NCI-H2196 treated with DMSO at 0.1 percent for 48 hours (cell line): ENCODE measurements at regions not wholly inside any gene's neighbourhood (a gene's known extent, or its start where the extent isn't known, plus 50 kb on each side); places are given as distances from the start of the nearest gene placed in this dataset.
"Not testable (repeated sequence)": the region's sequence is repeated elsewhere in the genome, so short reads cannot be mapped to it uniquely, and the experiment has no call there.

Experiments
- DNase-seq: peaks from one replicate; lab custom pipeline; 2025; ENCODE audit not compliant: unreplicated experiment; lab: John Stamatoyannopoulos, UW

- no peak for DNase-seq
Observed at GRCh38 chr3:13195374-13195773, 122.1 kb upstream of the IQSEC1 start.

- no peak for DNase-seq
Observed at GRCh38 chr3:13194285-13195209, 121.3 kb upstream of the IQSEC1 start.

- peak; percentile 15 for DNase-seq
Observed at GRCh38 chr3:13193320-13194284, 120.4 kb upstream of the IQSEC1 start.

DNA sequence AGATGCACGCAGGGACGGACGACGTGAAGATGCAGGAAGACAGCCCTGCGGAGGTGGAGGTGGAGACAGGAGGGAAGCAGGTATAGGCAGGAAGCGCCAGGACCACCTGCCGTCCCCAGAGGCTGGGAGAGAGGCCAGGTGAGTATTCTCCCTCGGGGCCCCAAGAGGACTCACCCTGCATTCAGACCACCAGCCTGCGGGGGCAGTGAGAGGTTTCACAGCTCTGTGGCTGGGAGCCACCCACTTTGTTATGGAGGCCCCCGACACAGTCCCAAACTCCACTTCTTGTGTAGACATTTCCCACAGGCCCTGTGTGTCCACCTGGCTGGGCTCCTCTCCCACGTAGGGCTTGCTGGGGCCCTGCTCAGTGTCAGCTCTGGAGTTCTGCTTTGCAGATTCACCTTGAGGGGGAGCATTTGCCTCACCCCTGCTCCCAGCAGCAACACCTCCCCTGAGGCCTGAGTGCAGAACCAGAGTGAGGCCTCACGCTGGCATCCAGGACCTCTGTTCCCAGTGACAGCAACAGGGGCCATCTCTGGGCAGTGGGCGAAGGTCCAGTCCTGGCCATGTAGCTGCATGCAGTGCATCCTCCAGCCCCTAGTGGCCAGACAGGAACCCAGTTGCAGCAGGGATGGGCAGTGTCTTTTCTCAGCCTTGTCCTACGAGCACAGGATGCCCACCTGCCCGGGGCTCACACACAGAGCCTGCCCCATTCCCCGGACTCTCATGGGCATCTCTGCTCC is 119.4 kb upstream of the IQSEC1 start:
- DNase-seq = no peak

DNA sequence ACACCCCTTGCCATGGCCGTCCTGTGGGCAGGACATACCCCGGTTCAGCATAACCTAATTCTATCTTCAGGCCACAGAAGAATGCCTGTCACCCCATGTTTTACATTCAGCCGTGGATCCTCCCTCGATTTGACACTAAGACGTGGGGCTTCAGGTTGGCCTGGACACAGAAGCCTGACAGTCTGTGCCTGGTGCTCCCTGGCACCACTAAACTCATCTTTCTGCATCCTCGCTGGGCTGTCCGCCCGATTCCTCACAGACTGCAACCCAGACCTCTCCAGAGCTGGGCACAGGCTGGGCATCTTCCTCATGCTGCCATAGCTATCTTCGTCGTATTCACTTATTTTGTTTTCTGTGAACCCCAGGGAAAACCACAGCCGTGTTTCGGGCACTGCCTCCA is 117.8 kb upstream of the IQSEC1 start:
- no peak for DNase-seq

DNA sequence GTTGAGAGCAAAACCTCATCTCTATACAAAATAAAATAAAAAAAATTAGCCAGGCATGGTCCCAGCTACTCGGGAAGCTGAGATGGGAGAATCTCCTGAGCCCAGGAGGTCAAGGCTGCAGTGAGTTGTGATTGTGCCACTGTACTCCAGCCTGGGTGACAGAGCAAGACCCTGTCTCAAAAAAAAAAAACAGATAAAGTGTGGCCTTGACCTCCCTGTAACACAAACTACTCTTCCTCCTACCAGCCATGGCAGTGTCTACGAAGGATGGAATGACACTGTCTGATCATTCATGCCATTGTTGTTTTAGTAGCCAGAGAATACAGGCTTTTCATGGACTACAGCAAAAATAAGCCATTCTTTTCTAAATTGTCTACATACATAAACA is 117.1 kb upstream of the IQSEC1 start:
- DNase-seq = no peak

- no peak for DNase-seq
Observed at GRCh38 chr3:13189639-13190377, 116.6 kb upstream of the IQSEC1 start.

DNA sequence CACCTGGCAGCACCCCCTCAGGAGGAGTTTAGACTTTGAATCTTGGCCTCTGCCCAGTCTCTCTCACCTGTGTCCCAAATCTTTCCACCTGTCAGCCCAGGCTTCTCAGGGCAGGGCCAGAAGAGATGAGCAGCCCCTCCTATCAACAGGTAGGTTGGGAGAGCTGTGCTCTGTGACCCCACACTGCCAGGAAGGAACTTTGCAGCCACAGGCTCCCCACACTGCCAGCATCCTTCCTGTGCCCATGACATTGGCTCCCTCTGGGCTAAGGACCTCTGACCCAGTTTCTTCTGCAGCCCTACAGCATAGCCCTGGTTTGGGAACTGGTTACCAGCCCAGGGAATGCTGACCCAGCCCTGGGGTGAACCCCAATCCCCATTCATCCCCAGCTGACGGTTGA is 115.7 kb upstream of the IQSEC1 start:
- DNase-seq = no peak

GRCh38 chr3:13188181-13188779 is 115.1 kb upstream of the IQSEC1 start:
- no peak for DNase-seq

- DNase-seq = no peak
Observed at GRCh38 chr3:13187593-13187992, 114.4 kb upstream of the IQSEC1 start.

- no peak for DNase-seq
Observed at GRCh38 chr3:13186435-13186815, 113.2 kb upstream of the IQSEC1 start.

DNA sequence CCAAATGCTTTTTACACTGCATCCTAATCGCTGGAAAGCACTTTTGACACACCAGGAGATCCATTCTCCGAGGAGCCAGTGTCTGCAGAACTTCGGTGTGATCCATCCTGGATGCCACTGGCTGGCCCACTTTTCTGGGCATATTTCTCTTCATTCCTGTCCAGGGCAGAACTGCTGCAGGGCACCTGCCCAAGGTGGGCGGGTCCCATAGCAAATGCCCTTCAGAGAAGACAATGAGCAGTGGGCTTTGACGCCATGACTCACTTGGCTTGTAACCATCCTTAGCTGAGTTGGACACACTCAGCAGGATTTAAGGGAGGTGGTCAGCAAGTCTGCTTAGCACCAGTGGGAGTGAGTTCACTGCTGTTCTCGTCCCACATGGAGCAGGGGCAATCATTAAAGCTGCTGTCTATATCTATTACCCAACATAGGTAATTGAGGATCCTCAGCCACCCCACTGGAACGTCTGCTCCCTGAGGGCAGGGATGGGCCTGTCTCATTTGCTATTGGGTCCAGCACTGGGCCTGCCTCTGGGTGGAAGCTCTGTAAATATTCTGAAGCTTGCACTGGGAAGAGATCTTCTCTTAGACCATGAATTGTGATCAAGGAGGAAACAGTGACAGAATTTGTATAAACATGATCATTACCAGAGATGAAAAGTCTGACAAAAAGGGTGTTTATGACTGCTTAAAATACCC is 112.7 kb upstream of the IQSEC1 start:
- DNase-seq = no peak

DNA sequence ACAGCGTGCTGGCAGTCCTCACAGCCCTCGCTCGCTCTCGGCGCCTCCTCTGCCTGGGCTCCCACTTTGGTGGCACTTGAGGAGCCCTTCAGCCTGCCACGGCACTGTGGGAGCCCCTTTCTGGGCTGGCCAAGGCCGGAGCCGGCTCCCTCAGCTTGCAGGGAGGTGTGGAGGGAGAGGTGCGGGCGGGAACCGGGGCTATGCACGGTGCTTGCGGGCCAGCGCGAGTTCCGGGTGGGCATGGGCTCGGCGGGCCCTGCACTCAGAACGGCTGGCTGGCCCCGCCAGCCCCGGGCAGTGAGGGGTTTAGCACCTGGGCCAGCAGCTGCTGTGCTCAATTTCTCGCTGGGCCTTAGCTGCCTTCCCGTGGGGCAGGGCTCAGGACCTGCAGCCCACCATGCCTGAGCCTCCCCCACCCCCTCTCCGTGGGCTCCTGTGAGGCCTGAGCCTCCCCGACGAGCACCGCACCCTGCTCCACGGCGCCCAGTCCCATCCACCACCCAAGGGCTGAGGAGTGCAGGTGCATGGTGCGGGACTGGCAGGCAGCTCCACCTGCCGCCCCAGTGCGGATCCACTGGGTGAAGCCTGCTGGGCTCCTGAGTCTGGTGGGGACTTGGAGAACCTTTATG is 106.5 kb upstream of the IQSEC1 start:
- DNase-seq = not testable (repeated sequence)

DNA sequence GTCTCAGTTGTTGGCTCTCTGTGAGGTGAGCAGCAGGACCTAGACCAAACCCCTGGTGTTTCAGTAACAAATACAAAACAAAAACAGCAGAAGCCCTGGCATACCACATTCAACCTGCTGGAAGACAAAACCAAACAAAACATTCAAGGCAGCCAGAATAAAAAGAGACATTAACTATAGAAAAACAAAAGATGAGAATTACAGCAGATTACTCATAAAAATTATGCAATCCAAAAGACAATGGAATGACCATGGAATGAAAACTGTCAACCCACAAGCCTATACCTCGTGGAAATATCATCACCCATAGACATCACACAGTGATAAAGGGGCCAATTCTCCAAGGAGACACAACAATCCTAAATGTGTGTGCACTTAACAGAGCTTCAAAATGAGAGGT is 106.0 kb upstream of the IQSEC1 start:
- DNase-seq = no peak

- no peak for DNase-seq
Observed at GRCh38 chr3:13178107-13178506, 104.9 kb upstream of the IQSEC1 start.

DNA sequence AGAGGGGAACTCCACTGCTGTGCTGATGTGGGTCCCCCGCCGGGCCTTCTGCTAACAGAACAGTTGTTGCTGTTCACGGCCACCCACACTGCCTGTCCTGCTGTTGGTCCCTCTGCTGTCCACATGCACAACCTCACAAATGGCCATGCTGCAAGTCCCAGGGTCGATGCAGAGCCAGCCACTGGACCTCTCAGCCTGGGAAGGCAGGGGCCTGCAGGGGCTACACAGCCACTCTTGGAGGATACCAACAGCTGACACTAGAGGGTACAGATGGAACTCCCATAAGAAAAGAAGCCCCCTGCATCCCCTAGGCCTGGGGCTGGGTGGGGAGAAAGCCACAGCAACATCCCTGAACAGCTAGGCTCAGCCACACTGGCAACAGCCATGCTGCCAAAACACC is 104.4 kb upstream of the IQSEC1 start:
- no peak for DNase-seq

DNA sequence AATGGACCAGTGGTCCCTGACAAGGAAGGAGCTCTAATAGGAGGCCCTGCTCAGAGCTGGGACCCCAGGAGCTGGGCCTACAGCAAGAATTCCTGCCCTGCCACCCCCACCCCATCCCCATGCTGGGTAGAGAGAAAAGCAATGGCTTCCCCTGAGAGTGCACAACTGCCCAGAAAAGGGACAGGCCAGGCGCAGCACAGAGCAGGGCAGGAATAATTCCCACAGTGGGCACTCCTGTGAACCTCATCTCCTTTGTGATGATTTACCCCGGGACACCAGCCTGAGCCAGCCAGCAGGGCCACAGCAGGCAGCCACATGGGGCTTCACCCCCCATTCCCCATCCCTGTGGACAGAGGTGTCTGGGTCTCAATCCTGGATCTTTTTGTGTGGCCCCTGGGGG is 104.0 kb upstream of the IQSEC1 start:
- DNase-seq = no peak

DNA sequence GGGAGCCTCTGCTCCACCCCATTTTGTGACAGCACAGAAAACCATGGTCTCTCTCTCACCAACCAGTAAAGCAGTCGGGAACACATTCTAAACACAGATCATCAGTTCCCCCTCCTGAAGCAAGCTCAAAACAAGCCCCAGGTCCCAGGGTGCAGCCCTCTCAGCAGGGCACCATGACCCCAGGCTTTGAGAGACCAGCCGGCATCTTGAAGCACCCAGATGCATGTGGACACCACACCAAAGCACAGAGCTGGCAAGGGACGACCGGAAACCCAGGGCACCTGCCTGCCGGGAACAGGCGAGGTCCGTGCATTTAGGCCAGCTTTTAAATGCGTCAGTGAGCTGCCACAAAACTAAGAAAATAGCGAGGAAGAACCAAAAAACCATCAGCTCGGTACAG is 103.2 kb upstream of the IQSEC1 start:
- no peak for DNase-seq

- no peak for DNase-seq
Observed at GRCh38 chr3:13174803-13175135, 101.5 kb upstream of the IQSEC1 start.
